Liver (tissue), 3 donors: ENCODE measurements at regions not wholly inside any gene's neighbourhood (a gene's known extent, or its start where the extent isn't known, plus 50 kb on each side); places are given as distances from the start of the nearest gene placed in this dataset.

ENCODE experiments used
- CTCF ChIP-seq: fragments of 150-350 bp; IDR thresholded peaks from 2 replicates; pipeline ENCODE4 v1.5.1; 2017; ENCODE audit warnings: improper control_type of control experiment, low read depth, low read length; ENCODE audit not compliant: missing input control
- EGR1 ChIP-seq, 2 donors: IDR thresholded peaks; 2 replicates each; pipeline ENCODE4 v1.6.1; 2016 to 2018; ENCODE audit warnings: antibody characterized with exemption in 2 of 2, low read depth in 2 of 2
- JUND ChIP-seq, 2 donors: IDR thresholded peaks; 2 replicates each; pipeline ENCODE4 v1.6.1; 2016; ENCODE audit warnings: antibody characterized with exemption in 2 of 2
- MAX ChIP-seq: IDR thresholded peaks from 2 replicates; pipeline ENCODE4 v1.6.1; 2016; ENCODE audit warnings: antibody characterized with exemption
- TAF1 ChIP-seq: conservative IDR thresholded peaks from 2 replicates; pipeline ENCODE4 v1.6.1; 2016; ENCODE audit warnings: antibody characterized with exemption, mild to moderate bottlenecking
- donor health status: healthy.
- donor health status: healthy.

GRCh38 chr10:106438386-106438785 is 726.1 kb downstream of the SORCS1 start:
- no peak for TF ChIP-seq CTCF
- TF ChIP-seq JUND (IDR thresholded peaks at IDR 0.05), result no peak
- no peak for TF ChIP-seq TAF1
- TF ChIP-seq EGR1 (IDR thresholded peaks at IDR 0.05; ENCODE audit: low read depth in 2 of 2), result no peak
- no peak for TF ChIP-seq MAX
